SK-N-MC (cell line): ENCODE measurements at regions not wholly inside any gene's neighbourhood (a gene's known extent, or its start where the extent isn't known, plus 50 kb on each side); places are given as distances from the start of the nearest gene placed in this dataset.

Experiments
- FOXP2 ChIP-seq: optimal IDR thresholded peaks from 2 replicates; pipeline ENCODE3; 2011; ENCODE audit warnings: mild to moderate bottlenecking, moderate library complexity; ENCODE audit not compliant: insufficient read depth; ENCODE audit errors: extremely low read length, control extremely low read depth
- POLR2AphosphoS5 ChIP-seq: IDR thresholded peaks from 2 replicates; pipeline ENCODE4 v1.6.1; 2012; ENCODE audit warnings: mild to moderate bottlenecking, low read depth, low read length, borderline replicate concordance

- TF ChIP-seq POLR2AphosphoS5 (no peak), FOXP2 (no peak)
Observed at GRCh38 chr10:120314442-120314841, 142.6 kb upstream of the PLPP4 start.
